GM18505 (cell line): ENCODE measurements at regions not wholly inside any gene's neighbourhood (a gene's known extent, or its start where the extent isn't known, plus 50 kb on each side); places are given as distances from the start of the nearest gene placed in this dataset.

ENCODE experiments used
- ATAC-seq: cut with Tn5 transposase; IDR thresholded peaks from one replicate; pipeline ENCODE4 v1.9.1; 2021; ENCODE audit not compliant: unreplicated experiment
- POLR2A ChIP-seq: IDR thresholded peaks from 4 replicates; pipeline ENCODE4 v1.6.1; 2011; ENCODE audit warnings: borderline replicate concordance; ENCODE audit not compliant: insufficient read depth, insufficient read length; ENCODE audit errors: extremely low read depth

- ATAC-seq, result peak; percentile 73
- TF ChIP-seq POLR2A, result no peak
Measured at GRCh38 chr3:3665961-3666640, 133.1 kb upstream of the LRRN1 start.

- TF ChIP-seq POLR2A, result no peak
- ATAC-seq, result no peak
Measured at GRCh38 chr3:3665546-3665945, 133.7 kb upstream of the LRRN1 start.

GRCh38 chr3:3664935-3665334 is 134.3 kb upstream of the LRRN1 start:
- TF ChIP-seq POLR2A, result no peak
- ATAC-seq, result no peak

GRCh38 chr3:3662610-3663009 is 136.6 kb upstream of the LRRN1 start:
- no peak for ATAC-seq
- no peak for TF ChIP-seq POLR2A

- no peak for ATAC-seq
- no peak for TF ChIP-seq POLR2A
Measured at GRCh38 chr3:3654916-3655315, 144.3 kb upstream of the LRRN1 start.

- no peak for TF ChIP-seq POLR2A
- ATAC-seq, result no peak
Measured at GRCh38 chr3:3648988-3649679, 150.1 kb upstream of the LRRN1 start.

GRCh38 chr3:3646934-3647333 is 152.3 kb upstream of the LRRN1 start:
- TF ChIP-seq POLR2A, result no peak
- no peak for ATAC-seq

GRCh38 chr3:3646103-3646844 is 153.0 kb upstream of the LRRN1 start:
- ATAC-seq, result peak; percentile 84

GRCh38 chr3:3641877-3642455 is 157.3 kb upstream of the LRRN1 start:
- ATAC-seq, result no peak
- no peak for TF ChIP-seq POLR2A

- TF ChIP-seq POLR2A, result no peak
- ATAC-seq, result no peak
Measured at GRCh38 chr3:3639078-3639477, 160.2 kb upstream of the LRRN1 start.

- no peak for ATAC-seq
- TF ChIP-seq POLR2A, result no peak
Measured at GRCh38 chr3:3636815-3637214, 162.4 kb upstream of the LRRN1 start.

- no peak for ATAC-seq
- TF ChIP-seq POLR2A, result no peak
Measured at GRCh38 chr3:3635109-3635508, 164.1 kb upstream of the LRRN1 start.

GRCh38 chr3:3634326-3634725 is 164.9 kb upstream of the LRRN1 start:
- no peak for TF ChIP-seq POLR2A
- ATAC-seq, result no peak
